Peyer's patch (tissue), 4 donors: ENCODE measurements at regions not wholly inside any gene's neighbourhood (a gene's known extent, or its start where the extent isn't known, plus 50 kb on each side); places are given as distances from the start of the nearest gene placed in this dataset.

Experiments used
- DNase-seq, 3 donors: peaks; one replicate each; pipeline ENCODE4 v3.0.0-alpha.2; 2017 to 2019
- H3K27ac ChIP-seq, 4 donors: fragments of 200-600 bp; sonication (generic); one replicate each; pipeline ENCODE4 v1.5.1; 2016 to 2019
- H3K27me3 ChIP-seq, 2 donors: fragments of 200-600 bp; sonication (generic); one replicate each; pipeline ENCODE4 v1.5.1; 2019
- H3K36me3 ChIP-seq, 3 donors: fragments of 200-600 bp; sonication (generic); one replicate each; pipeline ENCODE4 v1.5.1; 2016 to 2019
- H3K4me1 ChIP-seq, 4 donors: fragments of 200-600 bp; sonication (generic); one replicate each; pipeline ENCODE4 v1.5.1; 2016 to 2019
- H3K4me3 ChIP-seq, 4 donors: fragments of 200-600 bp; sonication (generic); 1 replicate in 3 of 4; 2 replicates in 1 of 4; pipeline ENCODE4 v1.5.1; 2016 to 2019; ENCODE audit warnings: mild to moderate bottlenecking in 1 of 4
- H3K9me3 ChIP-seq, 4 donors: fragments of 200-600 bp; sonication (generic); one replicate each; pipeline ENCODE4 v1.5.1; 2016 to 2019; ENCODE audit warnings: mild to moderate bottlenecking in 1 of 4
- CTCF ChIP-seq, 6 experiments: fragments of 450-650 bp in 4 of 6; fragments of 200-600 bp in 2 of 6; sonication (generic) in 1 of 6; IDR thresholded peaks; one replicate each; pipeline ENCODE4 v1.5.1; 2017 to 2019; ENCODE audit warnings: antibody characterized with exemption in 6 of 6, mild to moderate bottlenecking in 3 of 6, moderate library complexity in 1 of 6
- POLR2A ChIP-seq, 2 donors: fragments of 450-650 bp; IDR thresholded peaks; one replicate each; pipeline ENCODE4 v1.5.1; 2017; ENCODE audit warnings: antibody characterized with exemption in 2 of 2, mild to moderate bottlenecking in 2 of 2, moderate library complexity in 2 of 2

DNA sequence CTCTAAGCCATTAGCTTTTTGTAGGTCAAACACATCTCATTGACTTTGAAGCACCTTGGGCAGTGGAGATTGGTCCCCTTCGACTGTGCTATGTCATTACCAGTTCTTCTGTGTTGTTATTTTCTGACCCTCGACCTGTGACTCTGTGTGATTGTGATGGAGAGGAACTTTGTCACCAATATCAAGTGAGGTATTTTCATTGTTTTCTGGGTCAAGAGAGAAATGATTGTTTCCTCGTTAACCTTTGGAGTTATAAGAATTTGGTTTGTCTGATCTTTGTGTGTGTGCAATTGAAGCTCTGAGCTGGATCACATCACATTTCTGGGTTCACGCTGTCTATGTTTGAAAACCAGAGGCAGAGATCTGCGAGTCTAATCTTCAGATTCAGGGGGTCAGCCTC is 432.2 kb upstream of the KLF6 start:
- Histone ChIP-seq H3K4me1 (peaks cover 0 to 14% (median 5%) of the 10 kb centered on the region in 4 donors), H3K27me3 (no peaks in the 10 kb centered on the region), H3K9me3 (no peaks in the 10 kb centered on the region), H3K36me3 (no peaks in the 10 kb centered on the region), H3K4me3 (peak overlapping the region in 2 of 4 donors; percentile 26 to 42), H3K27ac (peak overlapping the region in 2 of 4 donors; percentile 65 to 88)
- peak in 1 of 3 donors; percentile 60 for DNase-seq
- no peak for TF ChIP-seq CTCF (IDR thresholded peaks at IDR 0.05)
- TF ChIP-seq POLR2A (IDR thresholded peaks at IDR 0.05): peak in 1 of 2 donors; percentile 41

- no peaks in the 10 kb centered on the region for H3K36me3 ChIP-seq
- peak overlapping the region in 2 of 4 donors; percentile 44 to 88 for H3K27ac ChIP-seq
- TF ChIP-seq CTCF (IDR thresholded peaks at IDR 0.05): no peak
- no peak for TF ChIP-seq POLR2A (IDR thresholded peaks at IDR 0.05)
- DNase-seq: no peak
- no peaks in the 10 kb centered on the region for H3K9me3 ChIP-seq
- H3K4me1 ChIP-seq: peaks cover 0 to 14% (median 5%) of the 10 kb centered on the region in 4 donors
- H3K4me3 ChIP-seq: no peak overlapping the region
- no peaks in the 10 kb centered on the region for H3K27me3 ChIP-seq
Observed at GRCh38 chr10:4216726-4217125, 431.7 kb upstream of the KLF6 start.

GRCh38 chr10:4215963-4216575 is 431.1 kb upstream of the KLF6 start:
- Histone ChIP-seq H3K4me3 (no peak overlapping the region), H3K36me3 (no peaks in the 10 kb centered on the region), H3K4me1 (peaks cover 0 to 14% (median 5%) of the 10 kb centered on the region in 4 donors), H3K9me3 (no peaks in the 10 kb centered on the region), H3K27ac (peak overlapping the region in 2 of 4 donors; percentile 59 to 88), H3K27me3 (no peaks in the 10 kb centered on the region)
- TF ChIP-seq POLR2A (IDR thresholded peaks at IDR 0.05): no peak
- no peak for TF ChIP-seq CTCF (IDR thresholded peaks at IDR 0.05)
- no peak for DNase-seq

GRCh38 chr10:4215485-4215884 is 430.5 kb upstream of the KLF6 start:
- no peaks in the 10 kb centered on the region for H3K27me3 ChIP-seq
- no peaks in the 10 kb centered on the region for H3K9me3 ChIP-seq
- no peak for DNase-seq
- H3K27ac ChIP-seq: peak overlapping the region in 3 of 4 donors; percentile 20 to 88 (median 59)
- TF ChIP-seq CTCF (IDR thresholded peaks at IDR 0.05) (no peak), POLR2A (IDR thresholded peaks at IDR 0.05) (no peak)
- H3K4me1 ChIP-seq: peaks cover 0 to 14% (median 5%) of the 10 kb centered on the region in 4 donors
- no peak overlapping the region for H3K4me3 ChIP-seq
- no peaks in the 10 kb centered on the region for H3K36me3 ChIP-seq

DNA sequence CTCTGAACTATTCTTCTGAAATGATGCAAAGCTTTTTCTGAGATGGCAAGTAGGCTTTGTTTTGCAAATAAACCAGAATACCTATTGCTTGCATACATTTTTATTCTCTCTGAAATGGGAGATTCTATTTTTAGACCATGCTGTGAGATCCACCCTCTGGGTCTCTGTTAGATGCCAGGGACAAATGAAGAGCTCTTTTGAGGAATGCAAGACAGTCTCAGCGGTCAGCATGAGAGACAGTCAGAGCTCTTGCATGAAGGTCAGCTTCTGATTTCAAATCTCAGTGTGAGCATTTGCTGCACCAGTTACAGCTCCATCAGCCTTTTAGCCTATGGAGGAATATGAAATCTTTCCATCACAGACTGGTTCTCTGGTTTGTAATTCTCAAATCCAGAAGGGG is 429.9 kb upstream of the KLF6 start:
- H3K36me3 ChIP-seq: no peaks in the 10 kb centered on the region
- H3K27me3 ChIP-seq: no peaks in the 10 kb centered on the region
- no peak overlapping the region for H3K4me3 ChIP-seq
- peaks cover 0 to 14% (median 5%) of the 10 kb centered on the region in 4 donors for H3K4me1 ChIP-seq
- TF ChIP-seq POLR2A (IDR thresholded peaks at IDR 0.05) (no peak), CTCF (IDR thresholded peaks at IDR 0.05) (no peak)
- no peaks in the 10 kb centered on the region for H3K9me3 ChIP-seq
- no peak for DNase-seq
- H3K27ac ChIP-seq: peak overlapping the region in 3 of 4 donors; percentile 20 to 75 (median 54)
